Stomach (tissue), 4 donors: ENCODE measurements at regions not wholly inside any gene's neighbourhood (a gene's known extent, or its start where the extent isn't known, plus 50 kb on each side); places are given as distances from the start of the nearest gene placed in this dataset.

Experiments
- EP300 ChIP-seq: sonication (generic); formaldehyde crosslinking; IDR thresholded peaks from one replicate; pipeline ENCODE4 v1.6.1; 2017; ENCODE audit warnings: antibody characterized with exemption
- POLR2A ChIP-seq, 4 donors: fragments of 450-650 bp; IDR thresholded peaks; one replicate each; pipeline ENCODE4 v1.6.1; 2016; ENCODE audit warnings: antibody characterized with exemption in 4 of 4, control low read depth in 2 of 4, mild to moderate bottlenecking in 1 of 4, moderate library complexity in 1 of 4
- POLR2AphosphoS5 ChIP-seq, 3 donors: sonication (generic); formaldehyde crosslinking; IDR thresholded peaks; one replicate each; pipeline ENCODE4 v1.6.1; 2016; ENCODE audit warnings: antibody characterized with exemption in 3 of 3
- TF ChIP-seq, protein P1 (sequence below), 7 experiments: fragments of 450-650 bp in 4 of 7; fragments of 200-600 bp in 3 of 7; sonication (generic) in 3 of 7; IDR thresholded peaks; one replicate each; pipeline ENCODE4 v1.5.1; 2016 to 2019; ENCODE audit warnings: antibody characterized with exemption in 7 of 7, control low read depth in 2 of 7, mild to moderate bottlenecking in 1 of 7

DNA sequence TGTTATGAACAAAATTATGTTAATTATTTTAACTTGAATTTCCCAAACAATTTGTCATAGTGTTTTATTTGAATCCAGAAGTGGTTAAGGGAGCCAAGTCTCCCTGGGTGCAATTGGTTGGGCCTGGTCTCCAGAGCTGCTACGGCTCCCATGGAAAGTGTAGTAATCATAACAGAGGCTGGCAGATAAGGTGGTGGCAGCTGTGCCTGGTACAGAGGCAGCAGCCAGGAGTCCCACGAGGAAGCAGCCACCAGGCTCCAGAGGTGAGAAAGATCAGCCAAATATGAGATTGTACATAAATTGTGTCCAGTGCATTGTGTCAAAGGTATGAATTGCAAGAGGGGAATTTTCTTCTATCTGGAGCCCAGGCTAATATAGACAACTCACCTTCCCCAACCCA lies 368.9 kb upstream of the PTBP2 start:
- TF ChIP-seq, protein P1, sequence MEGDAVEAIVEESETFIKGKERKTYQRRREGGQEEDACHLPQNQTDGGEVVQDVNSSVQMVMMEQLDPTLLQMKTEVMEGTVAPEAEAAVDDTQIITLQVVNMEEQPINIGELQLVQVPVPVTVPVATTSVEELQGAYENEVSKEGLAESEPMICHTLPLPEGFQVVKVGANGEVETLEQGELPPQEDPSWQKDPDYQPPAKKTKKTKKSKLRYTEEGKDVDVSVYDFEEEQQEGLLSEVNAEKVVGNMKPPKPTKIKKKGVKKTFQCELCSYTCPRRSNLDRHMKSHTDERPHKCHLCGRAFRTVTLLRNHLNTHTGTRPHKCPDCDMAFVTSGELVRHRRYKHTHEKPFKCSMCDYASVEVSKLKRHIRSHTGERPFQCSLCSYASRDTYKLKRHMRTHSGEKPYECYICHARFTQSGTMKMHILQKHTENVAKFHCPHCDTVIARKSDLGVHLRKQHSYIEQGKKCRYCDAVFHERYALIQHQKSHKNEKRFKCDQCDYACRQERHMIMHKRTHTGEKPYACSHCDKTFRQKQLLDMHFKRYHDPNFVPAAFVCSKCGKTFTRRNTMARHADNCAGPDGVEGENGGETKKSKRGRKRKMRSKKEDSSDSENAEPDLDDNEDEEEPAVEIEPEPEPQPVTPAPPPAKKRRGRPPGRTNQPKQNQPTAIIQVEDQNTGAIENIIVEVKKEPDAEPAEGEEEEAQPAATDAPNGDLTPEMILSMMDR (IDR thresholded peaks at IDR 0.05), result no peak
- TF ChIP-seq POLR2A (IDR thresholded peaks at IDR 0.05) (no peak), POLR2AphosphoS5 (IDR thresholded peaks at IDR 0.05) (no peak), EP300 (no peak)
